ENCODE measurements at regions not wholly inside any gene's neighbourhood (a gene's known extent, or its start where the extent isn't known, plus 50 kb on each side); places are given as distances from the start of the nearest gene placed in this dataset.

DNA sequence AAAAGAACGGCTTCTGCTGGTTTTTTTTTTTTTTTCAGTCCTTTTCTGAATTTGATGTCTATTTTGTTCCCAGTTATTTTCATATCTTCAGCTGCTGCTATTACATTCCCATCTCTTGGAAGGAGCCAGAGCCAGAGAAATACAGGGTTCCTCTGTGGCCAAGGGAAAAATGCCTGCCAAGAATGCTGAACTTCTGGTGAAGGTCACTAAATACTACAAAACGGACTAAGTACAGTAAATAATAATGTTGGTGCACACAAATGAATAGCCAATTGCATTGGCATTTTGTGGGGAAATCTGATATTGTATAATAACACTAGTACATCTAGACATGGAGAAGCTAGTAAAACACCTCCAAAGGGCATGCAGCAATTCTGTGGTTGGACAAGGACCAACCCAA is 56.3 kb upstream of the ZEB1 start (continued):
- no peak for TF ChIP-seq SOX13 (IDR thresholded peaks at IDR 0.05)
- TF ChIP-seq SOX13 (CRISPR knock-in tag; conservative IDR thresholded peaks at IDR 0.05 in 1 of 2, IDR thresholded peaks at IDR 0.05 in 1 of 2): no peak
- no peak for TF ChIP-seq ZSCAN25 (CRISPR knock-in tag; IDR thresholded peaks at IDR 0.05)

DNA sequence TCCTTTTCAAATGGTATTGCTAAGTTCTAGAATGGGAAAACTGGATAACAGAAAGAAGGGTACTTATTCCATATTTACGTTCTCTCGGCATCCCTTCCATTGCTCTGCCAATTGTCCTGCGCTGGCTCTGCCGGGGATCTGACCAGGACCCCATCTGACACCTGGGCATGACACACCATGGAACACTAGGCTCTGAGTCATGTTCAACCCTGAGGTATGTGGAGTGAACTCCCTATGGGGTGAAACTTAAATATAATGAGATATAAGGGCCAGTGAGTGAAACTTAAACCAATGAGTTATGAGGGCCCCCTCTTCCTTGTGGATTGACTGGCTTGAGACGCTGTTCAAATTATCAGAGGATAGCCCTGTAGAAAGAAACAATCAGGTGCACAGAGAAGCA is 55.1 kb upstream of the ZEB1 start:
- CTCF ChIA-PET (ENCODE audit: low intra/inter-chr PET ratio, low total read pairs): no interaction called here
- in situ Hi-C loops (cut with HindIII; ENCODE audit: extremely low pct_ligation_motif_present, low pct_unique_long_range_greater_than_20kb): no loop called here
- H3K4me1 ChIP-seq (ENCODE audit: insufficient read depth, low read length): no peaks in the 10 kb centered on the region
- BruUV-seq (replicated peaks): no TSS peak
- H4K20me1 ChIP-seq (ENCODE audit: insufficient read depth, low read length): no peaks in the 10 kb centered on the region
- no peak overlapping the region for H3K9ac ChIP-seq (ENCODE audit: insufficient read depth, low read depth, low read length)
- H3K36me3 ChIP-seq (replicated peaks in 1 of 2; ENCODE audit: control insufficient read depth in 1 of 2, insufficient read depth in 2 of 2, low read length in 2 of 2): no peaks in the 10 kb centered on the region
- H3K9me3 ChIP-seq (ENCODE audit: low read length): no peaks in the 10 kb centered on the region
- no peak for DNase-seq (ENCODE audit: low spot score)
- peaks cover 0 to 6% of the 10 kb centered on the region in 2 experiments; a peak in 3 of 5 replicates for H3K27me3 ChIP-seq (ENCODE audit: control insufficient read depth in 1 of 2, insufficient read depth in 2 of 2, low read length in 2 of 2)
- intact Hi-C loops (cut with micrococcal nuclease; ENCODE audit: unreplicated experiment): no loop called here
- WGBS (ENCODE audit: low lambda C conversion rate): 48% methylated on average over 5 of the region's 5 CpGs
- H3K4me3 ChIP-seq (replicated peaks in 1 of 3; ENCODE audit: insufficient read depth in 1 of 3, low read depth in 2 of 3, low read length in 3 of 3): no peak overlapping the region
- H3K4me2 ChIP-seq (ENCODE audit: low read depth, low read length): no peak overlapping the region
- TF ChIP-seq, protein P1, sequence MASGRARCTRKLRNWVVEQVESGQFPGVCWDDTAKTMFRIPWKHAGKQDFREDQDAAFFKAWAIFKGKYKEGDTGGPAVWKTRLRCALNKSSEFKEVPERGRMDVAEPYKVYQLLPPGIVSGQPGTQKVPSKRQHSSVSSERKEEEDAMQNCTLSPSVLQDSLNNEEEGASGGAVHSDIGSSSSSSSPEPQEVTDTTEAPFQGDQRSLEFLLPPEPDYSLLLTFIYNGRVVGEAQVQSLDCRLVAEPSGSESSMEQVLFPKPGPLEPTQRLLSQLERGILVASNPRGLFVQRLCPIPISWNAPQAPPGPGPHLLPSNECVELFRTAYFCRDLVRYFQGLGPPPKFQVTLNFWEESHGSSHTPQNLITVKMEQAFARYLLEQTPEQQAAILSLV (CRISPR knock-in tag; IDR thresholded peaks at IDR 0.05; ENCODE audit: borderline replicate concordance): no peak
- no peak for TF ChIP-seq ZNF549 (CRISPR knock-in tag; IDR thresholded peaks at IDR 0.05)
- TF ChIP-seq, protein P2, sequence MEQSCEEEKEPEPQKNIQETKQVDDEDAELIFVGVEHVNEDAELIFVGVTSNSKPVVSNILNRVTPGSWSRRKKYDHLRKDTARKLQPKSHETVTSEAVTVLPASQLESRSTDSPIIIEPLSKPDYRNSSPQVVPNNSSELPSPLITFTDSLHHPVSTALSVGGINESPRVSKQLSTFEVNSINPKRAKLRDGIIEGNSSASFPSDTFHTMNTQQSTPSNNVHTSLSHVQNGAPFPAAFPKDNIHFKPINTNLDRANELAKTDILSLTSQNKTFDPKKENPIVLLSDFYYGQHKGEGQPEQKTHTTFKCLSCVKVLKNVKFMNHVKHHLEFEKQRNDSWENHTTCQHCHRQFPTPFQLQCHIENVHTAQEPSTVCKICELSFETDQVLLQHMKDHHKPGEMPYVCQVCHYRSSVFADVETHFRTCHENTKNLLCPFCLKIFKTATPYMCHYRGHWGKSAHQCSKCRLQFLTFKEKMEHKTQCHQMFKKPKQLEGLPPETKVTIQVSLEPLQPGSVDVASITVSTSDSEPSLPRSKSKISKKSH (CRISPR knock-in tag; IDR thresholded peaks at IDR 0.05; ENCODE audit: borderline replicate concordance): no peak
- TF ChIP-seq, protein P3, sequence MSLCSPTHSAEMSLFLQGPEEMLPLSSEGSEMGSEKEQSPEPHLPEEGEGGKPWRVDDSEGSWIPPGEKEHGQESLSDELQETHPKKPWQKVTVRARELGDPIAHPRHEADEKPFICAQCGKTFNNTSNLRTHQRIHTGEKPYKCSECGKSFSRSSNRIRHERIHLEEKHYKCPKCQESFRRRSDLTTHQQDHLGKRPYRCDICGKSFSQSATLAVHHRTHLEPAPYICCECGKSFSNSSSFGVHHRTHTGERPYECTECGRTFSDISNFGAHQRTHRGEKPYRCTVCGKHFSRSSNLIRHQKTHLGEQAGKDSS (CRISPR knock-in tag; IDR thresholded peaks at IDR 0.05; ENCODE audit: borderline replicate concordance, low read depth): no peak
- no peak for TF ChIP-seq TARDBP (CRISPR knock-in tag; IDR thresholded peaks at IDR 0.05)
- no peak for TF ChIP-seq FOXO1 (CRISPR knock-in tag; IDR thresholded peaks at IDR 0.05)
- TF ChIP-seq SALL1 (CRISPR knock-in tag; IDR thresholded peaks at IDR 0.05): no peak
- TF ChIP-seq, protein P4, sequence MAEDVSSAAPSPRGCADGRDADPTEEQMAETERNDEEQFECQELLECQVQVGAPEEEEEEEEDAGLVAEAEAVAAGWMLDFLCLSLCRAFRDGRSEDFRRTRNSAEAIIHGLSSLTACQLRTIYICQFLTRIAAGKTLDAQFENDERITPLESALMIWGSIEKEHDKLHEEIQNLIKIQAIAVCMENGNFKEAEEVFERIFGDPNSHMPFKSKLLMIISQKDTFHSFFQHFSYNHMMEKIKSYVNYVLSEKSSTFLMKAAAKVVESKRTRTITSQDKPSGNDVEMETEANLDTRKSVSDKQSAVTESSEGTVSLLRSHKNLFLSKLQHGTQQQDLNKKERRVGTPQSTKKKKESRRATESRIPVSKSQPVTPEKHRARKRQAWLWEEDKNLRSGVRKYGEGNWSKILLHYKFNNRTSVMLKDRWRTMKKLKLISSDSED (CRISPR knock-in tag; IDR thresholded peaks at IDR 0.05): no peak
- no peak overlapping the region for H2AFZ ChIP-seq (ENCODE audit: low read length)
- POLR2A ChIA-PET: no interaction called here
- H3K79me2 ChIP-seq (ENCODE audit: insufficient read depth, low read length): no peaks in the 10 kb centered on the region
- FAIRE-seq: no peak
- no peak for ATAC-seq
- no peak overlapping the region for H3K27ac ChIP-seq (ENCODE audit: extremely low read length, insufficient read depth, low read length)
